H1 (cell line): ENCODE measurements at regions not wholly inside any gene's neighbourhood (a gene's known extent, or its start where the extent isn't known, plus 50 kb on each side); places are given as distances from the start of the nearest gene placed in this dataset.

ENCODE experiments used
- CTCF ChIA-PET: fragments of 300-600 bp; sonication (Branson Sonifier 250); formaldehyde crosslinking; loops from one replicate; lab custom pipeline; 2021; ENCODE audit not compliant: partially characterized antibody; lab: Charles Lee
- POLR2A ChIA-PET: fragments of 300-600 bp; sonication (Branson Sonifier 250); formaldehyde crosslinking; loops from one replicate; lab custom pipeline; 2021; ENCODE audit warnings: inconsistent platforms; ENCODE audit not compliant: partially characterized antibody; lab: Charles Lee
- DNase-seq, 2 experiments: peaks; one replicate each; pipeline versions ENCODE4 v3.0.0 to v3.0.0-alpha.2; 2010 to 2022; ENCODE audit warnings: low spot score in 2 of 2, low read depth in 1 of 2, mixed read lengths in 1 of 2
- FAIRE-seq: peaks from 2 replicates; lab custom pipeline; 2011; peaks lifted over from hg19 to GRCh38; lab: Jason Lieb, UNC
- H2AFZ ChIP-seq: 2 replicates; pipeline ENCODE4 v1.8.1; 2012; ENCODE audit warnings: low read length, inconsistent platforms
- H2AK5ac ChIP-seq: 2 replicates; pipeline ENCODE4 v1.6.1; 2013; ENCODE audit warnings: low read depth, low read length
- H2BK120ac ChIP-seq: replicated peaks from 2 replicates; pipeline ENCODE3; 2013; ENCODE audit warnings: low read depth, low read length, inconsistent platforms
- H2BK12ac ChIP-seq: 2 replicates; pipeline ENCODE4 v1.6.1; 2013; ENCODE audit warnings: low read depth, low read length
- H2BK15ac ChIP-seq: 2 replicates; pipeline ENCODE4 v1.6.1; 2013; ENCODE audit warnings: low read length
- H2BK20ac ChIP-seq: 2 replicates; pipeline ENCODE4 v1.6.1; 2013; ENCODE audit warnings: low read length
- H2BK5ac ChIP-seq: 2 replicates; pipeline ENCODE4 v1.6.1; 2013; ENCODE audit warnings: low read depth, low read length
- H3K14ac ChIP-seq: 2 replicates; pipeline ENCODE4 v1.6.1; 2013; ENCODE audit warnings: inconsistent platforms; ENCODE audit not compliant: insufficient read length
- H3K18ac ChIP-seq: 2 replicates; pipeline ENCODE4 v1.6.1; 2013; ENCODE audit warnings: low read length; ENCODE audit errors: extremely low read depth
- H3K23ac ChIP-seq: 2 replicates; pipeline ENCODE4 v1.6.1; 2013; ENCODE audit warnings: inconsistent platforms; ENCODE audit not compliant: insufficient read length
- H3K23me2 ChIP-seq: 2 replicates; pipeline ENCODE4 v1.6.1; 2013; ENCODE audit warnings: low read depth, low read length
- H3K27ac ChIP-seq: 2 replicates; pipeline ENCODE4 v1.6.1; 2011; ENCODE audit warnings: low read depth, low read length, inconsistent platforms
- H3K27me3 ChIP-seq, 4 experiments: replicated peaks in 1 of 4; 1 replicate in 1 of 4; 2 replicates in 3 of 4; pipeline versions ENCODE4 v1.6.1 to v1.8.1; 2011 to 2013; ENCODE audit warnings: low read length in 3 of 4, mild to moderate bottlenecking in 3 of 4, inconsistent platforms in 2 of 4, mixed read lengths in 2 of 4, moderate library complexity in 1 of 4; ENCODE audit not compliant: control insufficient read depth in 3 of 4, insufficient read depth in 3 of 4; ENCODE audit errors: extremely low read depth in 1 of 4
- H3K36me3 ChIP-seq, 4 experiments: 2 replicates each; pipeline versions ENCODE4 v1.6.1 to v1.8.1; 2011 to 2013; ENCODE audit warnings: mild to moderate bottlenecking in 4 of 4, low read length in 3 of 4, moderate library complexity in 2 of 4, control low read depth in 1 of 4, inconsistent platforms in 1 of 4; ENCODE audit not compliant: insufficient read depth in 4 of 4, control insufficient read depth in 2 of 4
- H3K4ac ChIP-seq: replicated peaks from 2 replicates; pipeline ENCODE3; 2013; ENCODE audit warnings: low read length, low read depth, mixed read lengths, inconsistent platforms; ENCODE audit not compliant: insufficient read length
- H3K4me1 ChIP-seq, 4 experiments: replicated peaks in 1 of 4; 1 replicate in 1 of 4; 2 replicates in 3 of 4; pipeline versions ENCODE4 v1.6.1 to v1.8.1; 2011 to 2013; ENCODE audit warnings: low read length in 3 of 4, inconsistent platforms in 2 of 4, mixed read lengths in 1 of 4; ENCODE audit not compliant: insufficient read depth in 4 of 4, control insufficient read depth in 3 of 4
- H3K4me2 ChIP-seq, 2 experiments: 2 replicates each; pipeline versions ENCODE4 v1.6.1 to v1.8.1; 2011 to 2013; ENCODE audit warnings: low read depth in 2 of 2, low read length in 2 of 2, control low read depth in 1 of 2, inconsistent platforms in 1 of 2, mild to moderate bottlenecking in 1 of 2; ENCODE audit not compliant: insufficient read depth in 1 of 2
- H3K4me3 ChIP-seq, 4 experiments: fragments of 200-600, 300-600 bp in 1 of 4; sonication (generic), shearing (Covaris generic), sonication (Bioruptor Twin) in 1 of 4; 2 replicates each; pipeline versions ENCODE4 v1.5.1 to v1.8.1; 2011 to 2016; ENCODE audit warnings: low read length in 4 of 4, low read depth in 3 of 4, control low read depth in 2 of 4, inconsistent platforms in 2 of 4, mild to moderate bottlenecking in 2 of 4, mixed read lengths in 1 of 4, moderate library complexity in 1 of 4; ENCODE audit not compliant: insufficient read depth in 2 of 4; ENCODE audit errors: extremely low read depth in 1 of 4
- H3K56ac ChIP-seq: replicated peaks from 2 replicates; pipeline ENCODE3; 2013; ENCODE audit warnings: low read depth, mild to moderate bottlenecking, mixed read lengths, low read length, inconsistent platforms; ENCODE audit not compliant: insufficient read length
- H3K79me1 ChIP-seq: 2 replicates; pipeline ENCODE4 v1.6.1; 2013; ENCODE audit warnings: low read depth, low read length, control low read depth
- H3K79me2 ChIP-seq, 2 experiments: 2 replicates each; pipeline versions ENCODE4 v1.6.1 to v1.8.1; 2012 to 2013; ENCODE audit warnings: low read length in 2 of 2, mild to moderate bottlenecking in 2 of 2, inconsistent platforms in 1 of 2; ENCODE audit not compliant: insufficient read depth in 2 of 2, control insufficient read depth in 1 of 2
- H3K9ac ChIP-seq, 4 experiments: replicated peaks in 1 of 4; 1 replicate in 1 of 4; 2 replicates in 3 of 4; pipeline versions ENCODE4 v1.6.1 to v1.8.1; 2011 to 2013; ENCODE audit warnings: low read depth in 3 of 4, low read length in 3 of 4, control low read depth in 2 of 4, mild to moderate bottlenecking in 2 of 4, moderate library complexity in 2 of 4, inconsistent platforms in 1 of 4; ENCODE audit errors: extremely low read depth in 1 of 4
- H3K9me3 ChIP-seq, 2 experiments: 2 replicates each; pipeline versions ENCODE4 v1.6.1 to v1.8.1; 2012 to 2013; ENCODE audit warnings: mild to moderate bottlenecking in 2 of 2, moderate library complexity in 2 of 2, control low read depth in 1 of 2, inconsistent platforms in 1 of 2, low read depth in 1 of 2, low read length in 1 of 2, mixed read lengths in 1 of 2; ENCODE audit not compliant: insufficient read depth in 2 of 2
- H4K20me1 ChIP-seq, 2 experiments: replicated peaks in 1 of 2; 2 replicates each; pipeline versions ENCODE3 to v1.8.1; 2011 to 2013; ENCODE audit warnings: inconsistent platforms in 2 of 2, low read length in 2 of 2, mild to moderate bottlenecking in 1 of 2; ENCODE audit not compliant: insufficient read depth in 2 of 2, control insufficient read depth in 1 of 2
- H4K5ac ChIP-seq: 2 replicates; pipeline ENCODE4 v1.6.1; 2013; ENCODE audit warnings: low read length, low read depth, mixed read lengths, inconsistent platforms; ENCODE audit not compliant: insufficient read length
- H4K8ac ChIP-seq: 2 replicates; pipeline ENCODE4 v1.8.0; 2013; ENCODE audit warnings: mild to moderate bottlenecking, moderate library complexity, low read length, inconsistent platforms; ENCODE audit not compliant: insufficient read depth; ENCODE audit errors: extremely low read depth
- H4K91ac ChIP-seq: replicated peaks from 2 replicates; pipeline ENCODE3; 2013; ENCODE audit warnings: low read length, mixed read lengths, inconsistent platforms; ENCODE audit not compliant: insufficient read length
- BRCA1 ChIP-seq: IDR thresholded peaks from 2 replicates; pipeline ENCODE4 v1.6.1; 2012; ENCODE audit warnings: low read depth, low read length, improper control_type of control experiment
- CBX8 ChIP-seq: fragments of 300-800, 300-1000 bp; sonication (generic); IDR thresholded peaks from 2 replicates; pipeline ENCODE4 v1.7.1; 2016; ENCODE audit warnings: low read depth, low read length, borderline replicate concordance
- JUND ChIP-seq: IDR thresholded peaks from 2 replicates; pipeline ENCODE4 v1.6.1; 2011; ENCODE audit warnings: mild to moderate bottlenecking, improper control_type of control experiment, low read length
- KDM1A ChIP-seq: fragments of 200-600, 300-600 bp; sonication (generic); IDR thresholded peaks from 2 replicates; pipeline ENCODE4 v1.7.1; 2016; ENCODE audit warnings: mild to moderate bottlenecking, low read length, borderline replicate concordance
- KDM5A ChIP-seq: fragments of 200-600 bp; IDR thresholded peaks from 2 replicates; pipeline ENCODE4 v1.7.1; 2012; ENCODE audit warnings: mild to moderate bottlenecking, low read length, inconsistent platforms, mixed read lengths
- MAFK ChIP-seq: IDR thresholded peaks from 2 replicates; pipeline ENCODE4 v1.6.1; 2012; ENCODE audit warnings: low read depth, mild to moderate bottlenecking, improper control_type of control experiment, low read length
- POU5F1 ChIP-seq: IDR thresholded peaks from 2 replicates; pipeline ENCODE4 v1.6.1; 2011; ENCODE audit warnings: low read depth, mild to moderate bottlenecking, low read length, moderate library complexity
- SIRT6 ChIP-seq: IDR thresholded peaks from one replicate; pipeline ENCODE4 v1.7.1; 2012; ENCODE audit warnings: low read length, inconsistent platforms
- SP1 ChIP-seq: IDR thresholded peaks from 2 replicates; pipeline ENCODE4 v1.6.1; 2011; ENCODE audit warnings: low read depth, low read length
- SP4 ChIP-seq: IDR thresholded peaks from 2 replicates; pipeline ENCODE4 v1.6.1; 2012; ENCODE audit warnings: low read length, inconsistent platforms
- USF2 ChIP-seq: IDR thresholded peaks from 2 replicates; pipeline ENCODE4 v1.6.1; 2011; ENCODE audit warnings: low read length, improper control_type of control experiment
- WGBS, 2 experiments: shearing (Covaris generic) in 1 of 2; methylation state at CpG; one replicate each; pipeline versions ENCODE4 v1.1.6 to v1.1.7; 2013 to 2015; ENCODE audit warnings: low lambda C conversion rate in 2 of 2, mixed read lengths in 2 of 2, inconsistent platforms in 1 of 2, low coverage in 1 of 2, missing lambda C conversion rate in 1 of 2; ENCODE audit not compliant: insufficient replicate concordance in 2 of 2, insufficient coverage in 1 of 2, insufficient read length in 1 of 2; ENCODE audit errors: extremely low coverage in 1 of 2, missing lambda C conversion rate in 1 of 2; 5-methylcytosine and 5-hydroxymethylcytosine counted together

DNA sequence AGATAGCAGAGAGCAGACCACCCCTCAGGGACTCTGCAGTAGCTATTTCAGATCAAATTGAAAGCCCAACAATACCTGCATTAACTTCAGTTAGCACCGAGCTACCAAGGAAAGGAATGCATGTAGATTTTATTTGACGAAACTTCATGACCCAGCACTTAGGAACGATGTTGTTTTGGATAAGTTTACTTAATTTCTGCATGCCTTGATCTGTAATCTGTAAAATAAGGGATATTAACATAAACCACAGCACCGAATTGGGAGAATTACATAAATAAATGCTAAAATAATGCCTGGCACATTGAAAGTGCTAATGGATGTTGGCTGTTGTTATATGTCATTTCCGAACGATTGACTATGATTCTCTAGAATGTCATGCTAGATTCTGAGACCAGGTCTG lies 435.8 kb upstream of the CLINT1 start:
- no peaks in the 10 kb centered on the region for H3K23me2 ChIP-seq
- H3K4ac ChIP-seq = no peak overlapping the region
- H2BK12ac ChIP-seq = no peak overlapping the region
- no peak overlapping the region for H2BK5ac ChIP-seq
- WGBS, 2 experiments = 88% methylated on average over 6 of the region's 6 CpGs; no CpG with 5 or more reads in 1 of the 2 experiments
- no peak for FAIRE-seq
- no peak overlapping the region for H4K91ac ChIP-seq
- POLR2A ChIA-PET = no interaction called here
- no peaks in the 10 kb centered on the region for H3K79me2 ChIP-seq
- H3K56ac ChIP-seq = no peak overlapping the region
- H3K9me3 ChIP-seq = 0 out of 4 replicates have a peak, but pooled peaks cover 0 to 4% of the 10 kb centered on the region in 2 experiments
- H2BK15ac ChIP-seq = no peak overlapping the region
- H3K9ac ChIP-seq = no peak overlapping the region
- TF ChIP-seq CBX8 (no peak), JUND (no peak), KDM1A (no peak), SP1 (no peak), USF2 (no peak), MAFK (no peak), KDM5A (no peak), SP4 (no peak), BRCA1 (no peak), POU5F1 (no peak), SIRT6 (no peak)
- TF ChIP-seq, all 59 proteins: peak for 0
- no peaks in the 10 kb centered on the region for H3K4me1 ChIP-seq
- no peaks in the 10 kb centered on the region for H3K27me3 ChIP-seq
- no peaks in the 10 kb centered on the region; a peak in 1 of 8 replicates for H3K36me3 ChIP-seq
- no peak overlapping the region for H4K5ac ChIP-seq
- no peak overlapping the region for H3K4me2 ChIP-seq
- no peak overlapping the region for H2BK20ac ChIP-seq
- H2AK5ac ChIP-seq = no peak overlapping the region
- CTCF ChIA-PET = no interaction called here
- H3K27ac ChIP-seq = no peak overlapping the region
- no peak overlapping the region for H4K8ac ChIP-seq
- H3K4me3 ChIP-seq = no peak overlapping the region
- H2AFZ ChIP-seq = no peak overlapping the region
- DNase-seq = no peak
- no peak overlapping the region for H3K23ac ChIP-seq
- no peak overlapping the region for H3K18ac ChIP-seq
- H2BK120ac ChIP-seq = no peak overlapping the region
- no peak overlapping the region for H3K14ac ChIP-seq
- H3K79me1 ChIP-seq = no peaks in the 10 kb centered on the region
- no peaks in the 10 kb centered on the region for H4K20me1 ChIP-seq
